Neural progenitor cell (in vitro differentiated cells): ENCODE measurements at regions not wholly inside any gene's neighbourhood (a gene's known extent, or its start where the extent isn't known, plus 50 kb on each side); places are given as distances from the start of the nearest gene placed in this dataset.

Source experiments
- EZH2 ChIP-seq: fragments of 200-600 bp; sonication (generic); IDR thresholded peaks from 2 replicates; pipeline ENCODE4 v1.6.1; 2017; ENCODE audit warnings: antibody characterized with exemption, mild to moderate bottlenecking, moderate library complexity
- EZH2phosphoT487 ChIP-seq: fragments of 200-600 bp; sonication (generic); IDR thresholded peaks from 2 replicates; pipeline ENCODE4 v1.6.1; 2017; ENCODE audit warnings: antibody characterized with exemption
- TF ChIP-seq, protein P1 (sequence below): fragments of 200-600 bp; sonication (generic); IDR thresholded peaks from 2 replicates; pipeline ENCODE4 v1.5.1; 2017; ENCODE audit warnings: antibody characterized with exemption, mild to moderate bottlenecking

DNA sequence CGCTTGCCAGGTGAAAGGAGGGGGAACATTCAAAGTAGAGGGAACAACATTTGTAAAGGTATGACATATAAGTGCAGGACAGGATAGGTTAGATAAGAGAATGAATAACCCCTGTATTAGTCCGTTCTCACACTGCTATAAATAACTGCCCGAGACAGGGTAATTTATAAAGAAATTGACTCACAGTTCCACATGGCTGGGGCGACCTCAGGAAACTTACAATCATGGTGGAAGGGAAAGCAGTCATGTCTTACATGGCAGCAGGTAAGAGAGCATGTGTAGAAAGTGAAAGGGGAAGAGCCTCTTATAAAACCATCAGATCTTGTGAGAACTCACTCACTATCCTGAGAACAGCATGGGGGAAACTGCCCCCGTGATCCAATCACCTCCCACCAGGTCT lies 223.8 kb downstream of the SOX9 start:
- TF ChIP-seq EZH2phosphoT487 (no peak), EZH2 (no peak)
- TF ChIP-seq, protein P1, sequence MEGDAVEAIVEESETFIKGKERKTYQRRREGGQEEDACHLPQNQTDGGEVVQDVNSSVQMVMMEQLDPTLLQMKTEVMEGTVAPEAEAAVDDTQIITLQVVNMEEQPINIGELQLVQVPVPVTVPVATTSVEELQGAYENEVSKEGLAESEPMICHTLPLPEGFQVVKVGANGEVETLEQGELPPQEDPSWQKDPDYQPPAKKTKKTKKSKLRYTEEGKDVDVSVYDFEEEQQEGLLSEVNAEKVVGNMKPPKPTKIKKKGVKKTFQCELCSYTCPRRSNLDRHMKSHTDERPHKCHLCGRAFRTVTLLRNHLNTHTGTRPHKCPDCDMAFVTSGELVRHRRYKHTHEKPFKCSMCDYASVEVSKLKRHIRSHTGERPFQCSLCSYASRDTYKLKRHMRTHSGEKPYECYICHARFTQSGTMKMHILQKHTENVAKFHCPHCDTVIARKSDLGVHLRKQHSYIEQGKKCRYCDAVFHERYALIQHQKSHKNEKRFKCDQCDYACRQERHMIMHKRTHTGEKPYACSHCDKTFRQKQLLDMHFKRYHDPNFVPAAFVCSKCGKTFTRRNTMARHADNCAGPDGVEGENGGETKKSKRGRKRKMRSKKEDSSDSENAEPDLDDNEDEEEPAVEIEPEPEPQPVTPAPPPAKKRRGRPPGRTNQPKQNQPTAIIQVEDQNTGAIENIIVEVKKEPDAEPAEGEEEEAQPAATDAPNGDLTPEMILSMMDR, result no peak
